ENCODE measurements at regions not wholly inside any gene's neighbourhood (a gene's known extent, or its start where the extent isn't known, plus 50 kb on each side); places are given as distances from the start of the nearest gene placed in this dataset.

- H3K36me3 ChIP-seq: no peaks in the 10 kb centered on the region
- no peak for DNase-seq
- no peaks in the 10 kb centered on the region for H3K4me1 ChIP-seq
- intact Hi-C loops (cut with DNase I): no loop called here
- no peak overlapping the region for H3K4me3 ChIP-seq (replicated peaks in 1 of 3)
- no peaks in the 10 kb centered on the region for H3K27me3 ChIP-seq
- no peak overlapping the region for H3K27ac ChIP-seq
- TF ChIP-seq CTCF (IDR thresholded peaks at IDR 0.05) (no peak), POLR2A (IDR thresholded peaks at IDR 0.05) (no peak)
- no peaks in the 10 kb centered on the region for H3K9me3 ChIP-seq
- WGBS, 2 donors: 92 to 96% methylated on average over 4 of the region's 4 CpGs
Measured at GRCh38 chr2:226411727-226412360, 387.8 kb downstream of the IRS1 start.

- no peaks in the 10 kb centered on the region for H3K9me3 ChIP-seq
- H3K36me3 ChIP-seq: no peaks in the 10 kb centered on the region
- intact Hi-C loops (cut with DNase I): no loop called here
- no peak for DNase-seq
- no peak overlapping the region for H3K27ac ChIP-seq
- no peaks in the 10 kb centered on the region for H3K4me1 ChIP-seq
- TF ChIP-seq CTCF (IDR thresholded peaks at IDR 0.05) (no peak), POLR2A (IDR thresholded peaks at IDR 0.05) (no peak)
- 96% methylated on average over 3 of the region's 3 CpGs for WGBS, 2 donors
- no peak overlapping the region for H3K4me3 ChIP-seq (replicated peaks in 1 of 3)
- H3K27me3 ChIP-seq: no peaks in the 10 kb centered on the region
Measured at GRCh38 chr2:226411205-226411604, 388.4 kb downstream of the IRS1 start.

GRCh38 chr2:226410247-226410835 lies 389.3 kb downstream of the IRS1 start:
- Histone ChIP-seq H3K27ac (no peak overlapping the region), H3K9me3 (no peaks in the 10 kb centered on the region), H3K27me3 (no peaks in the 10 kb centered on the region), H3K4me1 (no peaks in the 10 kb centered on the region), H3K36me3 (no peaks in the 10 kb centered on the region), H3K4me3 (replicated peaks in 1 of 3) (no peak overlapping the region)
- 60 to 74% methylated on average over 4 of the region's 4 CpGs for WGBS, 2 donors
- intact Hi-C loops (cut with DNase I): no loop called here
- DNase-seq: no peak
- TF ChIP-seq CTCF (IDR thresholded peaks at IDR 0.05): no peak
- no peak for TF ChIP-seq POLR2A (IDR thresholded peaks at IDR 0.05)

GRCh38 chr2:226409134-226409533 lies 390.5 kb downstream of the IRS1 start:
- TF ChIP-seq POLR2A (IDR thresholded peaks at IDR 0.05): no peak
- Histone ChIP-seq H3K4me3 (replicated peaks in 1 of 3) (no peak overlapping the region), H3K36me3 (no peaks in the 10 kb centered on the region), H3K27me3 (no peaks in the 10 kb centered on the region), H3K4me1 (no peaks in the 10 kb centered on the region), H3K27ac (no peak overlapping the region), H3K9me3 (no peaks in the 10 kb centered on the region)
- intact Hi-C loops (cut with DNase I): no loop called here
- WGBS, 2 donors: 90 to 98% methylated on average over 1 of the region's 1 CpG
- DNase-seq: no peak

GRCh38 chr2:226408141-226408540 lies 391.5 kb downstream of the IRS1 start:
- intact Hi-C loops (cut with DNase I): no loop called here
- WGBS, 2 donors: 80 to 90% methylated on average over 4 of the region's 4 CpGs
- TF ChIP-seq POLR2A (IDR thresholded peaks at IDR 0.05) (no peak), CTCF (IDR thresholded peaks at IDR 0.05) (no peak)

More at GRCh38 chr2:226408141-226408540, 391.5 kb downstream of the IRS1 start:
- H3K27ac ChIP-seq: no peak overlapping the region
- H3K4me1 ChIP-seq: no peaks in the 10 kb centered on the region
- no peak overlapping the region for H3K4me3 ChIP-seq (replicated peaks in 1 of 3)
- no peaks in the 10 kb centered on the region for H3K9me3 ChIP-seq
- no peaks in the 10 kb centered on the region for H3K36me3 ChIP-seq
- H3K27me3 ChIP-seq: no peaks in the 10 kb centered on the region
- DNase-seq: no peak
